ENCODE measurements at regions not wholly inside any gene's neighbourhood (a gene's known extent, or its start where the extent isn't known, plus 50 kb on each side); places are given as distances from the start of the nearest gene placed in this dataset.

DNA sequence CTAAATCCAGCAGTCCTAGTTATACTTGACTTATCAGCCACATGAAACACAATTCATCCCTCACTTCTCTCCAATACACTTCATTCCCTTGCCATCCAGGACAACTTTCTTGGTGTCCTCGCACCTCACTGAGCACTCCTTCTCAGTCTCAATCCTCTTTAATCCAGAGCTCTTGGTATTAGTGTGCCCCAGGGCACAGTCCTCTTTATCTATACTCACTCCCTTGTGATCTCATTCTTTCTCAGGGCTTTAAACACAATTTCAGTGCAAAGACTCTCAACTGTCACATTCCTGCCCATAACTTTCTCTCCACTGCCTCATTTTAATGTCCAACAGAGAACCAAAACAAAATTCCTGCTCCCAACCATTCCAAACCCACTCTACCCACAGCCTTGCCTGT is 60.8 kb upstream of the SPOPL start:
- no peak for DNase-seq (ENCODE audit: low spot score)

DNA sequence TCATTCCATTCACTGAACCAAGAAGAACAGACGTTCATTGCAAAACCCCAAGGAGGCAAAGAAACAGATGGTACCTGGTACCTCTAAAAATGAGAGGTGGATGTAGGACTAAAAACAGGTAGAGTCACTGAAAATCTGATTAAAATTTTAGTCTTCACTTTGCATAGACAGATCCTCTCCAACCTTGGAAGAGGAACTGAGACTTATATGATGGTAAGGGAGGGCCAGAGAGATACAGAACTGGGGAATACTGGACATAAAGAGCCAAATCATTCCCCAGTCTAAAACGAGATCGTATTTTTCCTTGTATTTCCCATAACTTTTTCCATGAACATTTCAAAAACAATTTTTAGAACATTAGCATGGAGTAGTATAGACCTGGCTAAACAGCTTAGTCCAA is 59.7 kb upstream of the SPOPL start:
- no peak for DNase-seq (ENCODE audit: low spot score)

DNA sequence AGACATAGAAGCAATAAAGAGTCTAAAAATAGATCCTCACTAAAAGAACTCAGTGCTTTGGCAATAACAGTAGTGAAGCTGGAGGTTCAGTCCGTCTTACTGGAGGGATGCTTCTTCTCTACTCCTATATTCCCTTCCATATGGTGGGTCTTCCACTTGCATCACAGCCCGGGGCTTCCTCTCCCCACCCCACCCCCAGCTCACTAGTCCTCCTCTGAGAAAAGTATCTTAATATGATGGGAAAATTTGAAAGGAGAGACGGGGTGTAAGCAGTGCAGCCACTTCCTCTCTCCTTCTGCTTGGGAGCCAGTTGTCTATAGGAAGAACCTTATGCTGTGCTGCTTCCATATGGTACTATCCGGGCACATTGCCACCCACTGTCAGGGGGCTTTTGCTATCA is 57.2 kb upstream of the SPOPL start:
- DNase-seq (ENCODE audit: low spot score): no peak

- no peak for DNase-seq (ENCODE audit: low spot score)
These were observed 56.3 kb upstream of the SPOPL start for GRCh38 chr2:138445227-138445626.

DNA sequence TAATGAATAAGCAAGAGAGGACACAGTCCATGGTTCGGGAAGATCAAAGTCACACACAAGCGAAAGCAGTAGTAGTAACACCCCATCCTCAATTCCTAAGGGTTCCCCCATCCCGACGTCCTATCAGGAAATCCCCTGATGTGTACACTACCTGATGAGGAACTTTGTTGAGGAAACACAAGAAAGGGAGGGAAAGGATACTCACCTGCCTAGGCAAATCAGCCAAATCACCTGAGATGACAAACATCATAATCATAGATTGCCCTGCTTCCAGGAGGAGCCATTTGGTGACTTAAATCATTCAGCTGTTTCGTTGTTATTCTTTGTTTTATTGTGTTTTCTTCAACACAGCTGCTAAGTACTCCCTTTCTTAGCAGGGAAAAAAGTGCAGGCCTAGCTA is 55.5 kb upstream of the SPOPL start:
- no peak for DNase-seq (ENCODE audit: low spot score)

DNA sequence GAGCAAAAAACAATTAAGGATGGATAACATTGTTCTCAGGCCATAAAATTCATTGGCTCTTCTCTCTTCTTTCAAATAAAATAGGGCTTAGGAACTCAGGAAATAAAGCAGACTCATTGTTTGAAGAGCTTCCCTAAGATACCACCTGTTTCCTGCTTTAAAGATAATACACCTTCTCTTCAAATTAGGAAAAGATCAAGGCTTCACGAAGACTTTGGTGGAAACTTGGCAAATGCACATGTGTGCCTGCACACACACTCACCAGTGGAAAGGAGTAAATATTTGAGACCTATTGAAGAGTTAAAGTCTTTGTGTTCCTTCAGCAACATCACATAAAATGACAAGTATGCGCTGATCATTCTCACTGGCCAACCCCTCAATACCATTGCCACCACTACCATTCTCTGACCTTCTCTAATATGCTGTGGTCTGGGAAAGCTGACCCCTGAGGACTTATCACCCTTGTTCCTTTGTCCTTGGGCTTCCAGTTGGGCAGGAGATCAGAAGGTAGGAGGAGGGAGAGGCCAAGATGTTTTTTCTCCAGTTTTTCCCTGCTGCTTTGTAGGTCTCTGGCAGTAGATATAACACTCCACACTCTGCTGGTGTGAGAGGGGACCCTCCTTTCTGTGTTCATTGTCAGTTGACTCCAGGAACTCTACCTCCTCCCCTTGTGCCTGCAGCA is 53.5 kb upstream of the SPOPL start:
- DNase-seq (ENCODE audit: low spot score): no peak
